ENCODE measurements at regions not wholly inside any gene's neighbourhood (a gene's known extent, or its start where the extent isn't known, plus 50 kb on each side); places are given as distances from the start of the nearest gene placed in this dataset.

- TF ChIP-seq, protein P1, sequence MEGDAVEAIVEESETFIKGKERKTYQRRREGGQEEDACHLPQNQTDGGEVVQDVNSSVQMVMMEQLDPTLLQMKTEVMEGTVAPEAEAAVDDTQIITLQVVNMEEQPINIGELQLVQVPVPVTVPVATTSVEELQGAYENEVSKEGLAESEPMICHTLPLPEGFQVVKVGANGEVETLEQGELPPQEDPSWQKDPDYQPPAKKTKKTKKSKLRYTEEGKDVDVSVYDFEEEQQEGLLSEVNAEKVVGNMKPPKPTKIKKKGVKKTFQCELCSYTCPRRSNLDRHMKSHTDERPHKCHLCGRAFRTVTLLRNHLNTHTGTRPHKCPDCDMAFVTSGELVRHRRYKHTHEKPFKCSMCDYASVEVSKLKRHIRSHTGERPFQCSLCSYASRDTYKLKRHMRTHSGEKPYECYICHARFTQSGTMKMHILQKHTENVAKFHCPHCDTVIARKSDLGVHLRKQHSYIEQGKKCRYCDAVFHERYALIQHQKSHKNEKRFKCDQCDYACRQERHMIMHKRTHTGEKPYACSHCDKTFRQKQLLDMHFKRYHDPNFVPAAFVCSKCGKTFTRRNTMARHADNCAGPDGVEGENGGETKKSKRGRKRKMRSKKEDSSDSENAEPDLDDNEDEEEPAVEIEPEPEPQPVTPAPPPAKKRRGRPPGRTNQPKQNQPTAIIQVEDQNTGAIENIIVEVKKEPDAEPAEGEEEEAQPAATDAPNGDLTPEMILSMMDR (IDR thresholded peaks at IDR 0.05; ENCODE audit: poor library complexity, severe bottlenecking), result no peak
- no peak for TF ChIP-seq EZH2 (IDR thresholded peaks at IDR 0.05; ENCODE audit: borderline replicate concordance, insufficient read depth, low read length, poor library complexity, severe bottlenecking)
Measured at GRCh38 chr13:83485101-83485500, 397.2 kb downstream of the SLITRK1 start (continued).

DNA sequence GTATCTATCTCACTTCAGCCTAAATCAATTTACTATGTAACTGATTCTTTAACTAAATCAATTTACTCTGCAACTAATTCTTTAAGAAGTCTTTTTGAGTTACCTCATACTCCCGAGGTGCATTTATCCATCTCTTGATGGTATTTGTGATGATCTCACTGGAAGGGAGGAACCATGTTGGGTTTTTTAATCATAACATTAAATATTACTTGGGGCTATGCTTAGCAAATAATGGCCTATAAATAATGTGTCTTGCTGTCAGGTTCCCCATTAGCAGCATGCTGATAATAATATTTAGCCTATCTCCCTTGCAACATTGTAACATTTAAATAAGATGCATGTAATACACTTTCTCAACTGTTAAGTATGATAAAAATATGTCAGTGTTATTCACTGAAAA is 411.3 kb downstream of the SLITRK1 start:
- H3K9me2 ChIP-seq (ENCODE audit: insufficient read depth, low read length), result no peaks in the 10 kb centered on the region
- no peaks in the 10 kb centered on the region for H3K36me3 ChIP-seq (ENCODE audit: insufficient read depth, low read length)
- H3K79me2 ChIP-seq (replicated peaks; ENCODE audit: insufficient read depth, low read length), result no peaks in the 10 kb centered on the region
- no peaks in the 10 kb centered on the region for H3K27me3 ChIP-seq (ENCODE audit: insufficient read depth, low read depth, low read length)
- no peak for TF ChIP-seq REST (IDR thresholded peaks at IDR 0.05; ENCODE audit: borderline replicate concordance)
- TF ChIP-seq, protein P1 (IDR thresholded peaks at IDR 0.05; ENCODE audit: poor library complexity, severe bottlenecking), result no peak
- H3K4me2 ChIP-seq (ENCODE audit: low read length), result no peak overlapping the region
- H3K9me3 ChIP-seq (ENCODE audit: low read length), result no peaks in the 10 kb centered on the region
- no peaks in the 10 kb centered on the region for H4K20me1 ChIP-seq (ENCODE audit: insufficient read depth)
- H2AFZ ChIP-seq (ENCODE audit: low read depth, low read length), result no peak overlapping the region
- H3K9ac ChIP-seq (ENCODE audit: low read length), result no peak overlapping the region
- H3K4me3 ChIP-seq (ENCODE audit: low read length), result no peak overlapping the region
- H3F3A ChIP-seq (ENCODE audit: insufficient read depth, low read length, poor library complexity, severe bottlenecking), result no peaks in the 10 kb centered on the region
- no peak overlapping the region for H3K27ac ChIP-seq (ENCODE audit: low read length)

DNA sequence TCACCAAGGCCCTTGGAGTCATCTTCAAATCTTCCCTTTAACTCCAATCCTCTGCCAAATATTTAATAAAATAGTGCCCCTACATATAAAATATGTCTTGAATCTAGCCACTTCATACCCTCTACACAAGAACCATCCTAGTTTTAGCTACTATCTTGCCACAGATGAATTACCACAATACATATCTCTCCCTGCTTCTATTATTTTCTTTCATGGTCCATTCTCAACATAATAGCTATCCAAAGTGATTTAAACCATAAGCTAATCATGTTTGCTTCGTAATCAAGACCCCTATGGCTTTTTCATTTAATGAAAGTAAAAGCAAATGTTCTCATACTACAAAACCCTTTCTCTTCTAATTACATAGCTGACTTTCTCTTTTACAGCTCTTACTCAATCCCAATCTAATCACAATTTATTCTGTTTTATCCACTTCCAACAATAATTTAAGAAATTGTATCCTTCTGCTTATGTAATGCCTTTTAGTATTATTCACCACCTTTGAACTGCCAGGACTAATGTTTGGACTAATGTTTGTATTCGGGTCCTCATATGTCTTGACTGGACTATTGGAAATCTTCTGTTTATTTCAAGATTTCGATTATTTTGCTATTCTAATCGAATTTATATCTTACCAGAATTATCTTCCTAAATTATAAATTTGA is 412.0 kb downstream of the SLITRK1 start:
- Histone ChIP-seq H3K9me2 (ENCODE audit: insufficient read depth, low read length) (no peaks in the 10 kb centered on the region), H3K4me3 (ENCODE audit: low read length) (no peak overlapping the region), H3F3A (ENCODE audit: insufficient read depth, low read length, poor library complexity, severe bottlenecking) (no peaks in the 10 kb centered on the region), H3K9me3 (ENCODE audit: low read length) (no peaks in the 10 kb centered on the region), H3K27ac (ENCODE audit: low read length) (no peak overlapping the region), H3K27me3 (ENCODE audit: insufficient read depth, low read depth, low read length) (no peaks in the 10 kb centered on the region), H3K4me2 (ENCODE audit: low read length) (no peak overlapping the region), H2AFZ (ENCODE audit: low read depth, low read length) (no peak overlapping the region), H3K9ac (ENCODE audit: low read length) (no peak overlapping the region), H3K79me2 (replicated peaks; ENCODE audit: insufficient read depth, low read length) (no peaks in the 10 kb centered on the region), H3K36me3 (ENCODE audit: insufficient read depth, low read length) (no peaks in the 10 kb centered on the region), H4K20me1 (ENCODE audit: insufficient read depth) (no peaks in the 10 kb centered on the region)
- TF ChIP-seq EZH2 (IDR thresholded peaks at IDR 0.05; ENCODE audit: borderline replicate concordance, insufficient read depth, low read length, poor library complexity, severe bottlenecking) (no peak), MXI1 (conservative IDR thresholded peaks at IDR 0.05; ENCODE audit: poor library complexity, severe bottlenecking) (no peak), POLR2AphosphoS5 (IDR thresholded peaks at IDR 0.05) (no peak), TAF1 (IDR thresholded peaks at IDR 0.05; ENCODE audit: low read depth) (no peak), EP300 (conservative IDR thresholded peaks at IDR 0.05; ENCODE audit: poor library complexity, severe bottlenecking) (no peak), SMC3 (conservative IDR thresholded peaks at IDR 0.05; ENCODE audit: poor library complexity) (no peak), RAD21 (conservative IDR thresholded peaks at IDR 0.05) (no peak), REST (IDR thresholded peaks at IDR 0.05; ENCODE audit: borderline replicate concordance) (no peak)
- TF ChIP-seq, protein P1 (IDR thresholded peaks at IDR 0.05; ENCODE audit: poor library complexity, severe bottlenecking), result no peak
